T-helper 2 cell (primary cell): ENCODE measurements at regions not wholly inside any gene's neighbourhood (a gene's known extent, or its start where the extent isn't known, plus 50 kb on each side); places are given as distances from the start of the nearest gene placed in this dataset.

Source experiments
- DNase-seq, 5 experiments: peaks; one replicate each; pipeline versions ENCODE4 v3.0.0 to v3.0.0-alpha.2; 2012 to 2022

- DNase-seq = no peak
Observed at GRCh38 chr2:134087371-134087921, 166.4 kb upstream of the MGAT5 start.

GRCh38 chr2:134089454-134089853, 164.4 kb upstream of the MGAT5 start:
- DNase-seq = no peak

- no peak for DNase-seq
Observed at GRCh38 chr2:134097740-134098139, 156.1 kb upstream of the MGAT5 start.

GRCh38 chr2:134098321-134098720, 155.6 kb upstream of the MGAT5 start:
- DNase-seq = no peak

- DNase-seq = no peak
Observed at GRCh38 chr2:134099273-134099672, 154.6 kb upstream of the MGAT5 start.

- DNase-seq = no peak
Observed at GRCh38 chr2:134103196-134103595, 150.7 kb upstream of the MGAT5 start.

GRCh38 chr2:134104754-134105153, 149.1 kb upstream of the MGAT5 start:
- DNase-seq = peak in 1 of 5 experiments; percentile 53

GRCh38 chr2:134107402-134107801, 146.5 kb upstream of the MGAT5 start:
- DNase-seq = no peak

- DNase-seq = no peak
Observed at GRCh38 chr2:134108113-134108512, 145.8 kb upstream of the MGAT5 start.

- no peak for DNase-seq
Observed at GRCh38 chr2:134109246-134109645, 144.6 kb upstream of the MGAT5 start.

GRCh38 chr2:134109725-134110124, 144.1 kb upstream of the MGAT5 start:
- DNase-seq = no peak

- DNase-seq = no peak
Observed at GRCh38 chr2:134110532-134110931, 143.3 kb upstream of the MGAT5 start.

GRCh38 chr2:134117676-134118075, 136.2 kb upstream of the MGAT5 start:
- no peak for DNase-seq

- peak; percentile 24 to 86 (median 75) for DNase-seq
Observed at GRCh38 chr2:134118279-134119116, 135.4 kb upstream of the MGAT5 start.

- peak in 1 of 5 experiments; percentile 67 for DNase-seq
Observed at GRCh38 chr2:134119117-134119712, 134.7 kb upstream of the MGAT5 start.

GRCh38 chr2:134119713-134120405, 134.0 kb upstream of the MGAT5 start:
- DNase-seq = peak; percentile 59 to 87 (median 76)

- peak in 1 of 5 experiments; percentile 11 for DNase-seq
Observed at GRCh38 chr2:134120406-134120732, 133.5 kb upstream of the MGAT5 start.

- DNase-seq = peak; percentile 32 to 72 (median 47)
Observed at GRCh38 chr2:134120733-134121630, 132.9 kb upstream of the MGAT5 start.

GRCh38 chr2:134122610-134123009, 131.3 kb upstream of the MGAT5 start:
- DNase-seq = no peak

GRCh38 chr2:134123332-134123731, 130.5 kb upstream of the MGAT5 start:
- no peak for DNase-seq

- DNase-seq = no peak
Observed at GRCh38 chr2:134124047-134124753, 129.7 kb upstream of the MGAT5 start.

GRCh38 chr2:134127496-134127895, 126.4 kb upstream of the MGAT5 start:
- peak in 3 of 5 experiments; percentile 17 to 73 (median 50) for DNase-seq
